ENCODE measurements at regions not wholly inside any gene's neighbourhood (a gene's known extent, or its start where the extent isn't known, plus 50 kb on each side); places are given as distances from the start of the nearest gene placed in this dataset.

DNA sequence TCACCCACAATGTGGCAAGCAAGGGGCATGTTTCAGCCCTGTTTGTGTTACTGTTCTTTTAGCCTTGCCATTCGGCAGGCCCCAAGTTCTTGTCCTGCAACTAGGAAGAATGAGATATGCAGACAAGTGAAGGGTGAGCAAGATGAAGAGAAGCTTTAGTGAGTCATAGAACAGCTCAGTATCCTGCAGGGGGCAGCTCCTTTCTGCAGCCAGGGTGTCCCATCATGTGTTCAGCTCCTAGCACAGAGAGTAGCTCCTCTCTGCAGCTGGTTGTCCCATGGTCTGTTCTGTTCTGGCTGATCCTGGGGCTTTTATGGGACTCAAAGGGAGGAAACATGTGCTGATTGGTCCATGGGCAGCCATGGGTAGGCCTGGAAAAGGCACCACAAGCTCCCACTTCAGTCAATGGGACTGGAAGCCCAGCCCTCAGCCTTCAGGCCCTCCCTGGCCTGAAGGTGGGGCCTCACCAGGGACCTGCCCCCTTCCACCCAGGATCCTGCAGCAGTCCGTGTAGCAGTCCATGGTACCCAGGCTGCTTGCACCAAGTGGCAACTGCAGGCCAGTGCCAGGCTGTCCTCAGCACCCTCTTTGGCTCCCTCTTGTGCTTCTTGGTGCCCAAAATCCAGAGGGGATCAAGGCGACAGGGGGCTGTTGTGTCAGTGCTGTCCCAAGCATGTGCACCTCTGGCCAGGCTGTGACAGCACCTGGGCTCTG lies 326.4 kb downstream of the NR4A2 start (continued):
- TF ChIP-seq, protein P1, sequence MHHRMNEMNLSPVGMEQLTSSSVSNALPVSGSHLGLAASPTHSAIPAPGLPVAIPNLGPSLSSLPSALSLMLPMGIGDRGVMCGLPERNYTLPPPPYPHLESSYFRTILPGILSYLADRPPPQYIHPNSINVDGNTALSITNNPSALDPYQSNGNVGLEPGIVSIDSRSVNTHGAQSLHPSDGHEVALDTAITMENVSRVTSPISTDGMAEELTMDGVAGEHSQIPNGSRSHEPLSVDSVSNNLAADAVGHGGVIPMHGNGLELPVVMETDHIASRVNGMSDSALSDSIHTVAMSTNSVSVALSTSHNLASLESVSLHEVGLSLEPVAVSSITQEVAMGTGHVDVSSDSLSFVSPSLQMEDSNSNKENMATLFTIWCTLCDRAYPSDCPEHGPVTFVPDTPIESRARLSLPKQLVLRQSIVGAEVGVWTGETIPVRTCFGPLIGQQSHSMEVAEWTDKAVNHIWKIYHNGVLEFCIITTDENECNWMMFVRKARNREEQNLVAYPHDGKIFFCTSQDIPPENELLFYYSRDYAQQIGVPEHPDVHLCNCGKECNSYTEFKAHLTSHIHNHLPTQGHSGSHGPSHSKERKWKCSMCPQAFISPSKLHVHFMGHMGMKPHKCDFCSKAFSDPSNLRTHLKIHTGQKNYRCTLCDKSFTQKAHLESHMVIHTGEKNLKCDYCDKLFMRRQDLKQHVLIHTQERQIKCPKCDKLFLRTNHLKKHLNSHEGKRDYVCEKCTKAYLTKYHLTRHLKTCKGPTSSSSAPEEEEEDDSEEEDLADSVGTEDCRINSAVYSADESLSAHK (tag by site-specific recombination; IDR thresholded peaks at IDR 0.05), result no peak
- no peak for TF ChIP-seq ZFP41 (tag by site-specific recombination; IDR thresholded peaks at IDR 0.05; ENCODE audit: borderline replicate concordance)
- TF ChIP-seq, protein P2, sequence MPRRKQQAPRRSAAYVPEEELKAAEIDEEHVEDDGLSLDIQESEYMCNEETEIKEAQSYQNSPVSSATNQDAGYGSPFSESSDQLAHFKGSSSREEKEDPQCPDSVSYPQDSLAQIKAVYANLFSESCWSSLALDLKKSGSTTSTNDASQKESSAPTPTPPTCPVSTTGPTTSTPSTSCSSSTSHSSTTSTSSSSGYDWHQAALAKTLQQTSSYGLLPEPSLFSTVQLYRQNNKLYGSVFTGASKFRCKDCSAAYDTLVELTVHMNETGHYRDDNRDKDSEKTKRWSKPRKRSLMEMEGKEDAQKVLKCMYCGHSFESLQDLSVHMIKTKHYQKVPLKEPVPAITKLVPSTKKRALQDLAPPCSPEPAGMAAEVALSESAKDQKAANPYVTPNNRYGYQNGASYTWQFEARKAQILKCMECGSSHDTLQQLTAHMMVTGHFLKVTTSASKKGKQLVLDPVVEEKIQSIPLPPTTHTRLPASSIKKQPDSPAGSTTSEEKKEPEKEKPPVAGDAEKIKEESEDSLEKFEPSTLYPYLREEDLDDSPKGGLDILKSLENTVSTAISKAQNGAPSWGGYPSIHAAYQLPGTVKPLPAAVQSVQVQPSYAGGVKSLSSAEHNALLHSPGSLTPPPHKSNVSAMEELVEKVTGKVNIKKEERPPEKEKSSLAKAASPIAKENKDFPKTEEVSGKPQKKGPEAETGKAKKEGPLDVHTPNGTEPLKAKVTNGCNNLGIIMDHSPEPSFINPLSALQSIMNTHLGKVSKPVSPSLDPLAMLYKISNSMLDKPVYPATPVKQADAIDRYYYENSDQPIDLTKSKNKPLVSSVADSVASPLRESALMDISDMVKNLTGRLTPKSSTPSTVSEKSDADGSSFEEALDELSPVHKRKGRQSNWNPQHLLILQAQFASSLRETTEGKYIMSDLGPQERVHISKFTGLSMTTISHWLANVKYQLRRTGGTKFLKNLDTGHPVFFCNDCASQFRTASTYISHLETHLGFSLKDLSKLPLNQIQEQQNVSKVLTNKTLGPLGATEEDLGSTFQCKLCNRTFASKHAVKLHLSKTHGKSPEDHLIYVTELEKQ (tag by site-specific recombination; IDR thresholded peaks at IDR 0.05; ENCODE audit: borderline replicate concordance), result no peak
- no peak for TF ChIP-seq ZNF175 (tag by site-specific recombination; IDR thresholded peaks at IDR 0.05)
- TF ChIP-seq ZNF214 (tag by site-specific recombination; IDR thresholded peaks at IDR 0.05; ENCODE audit: borderline replicate concordance), result no peak
- TF ChIP-seq ZNF561 (tag by site-specific recombination; IDR thresholded peaks at IDR 0.05; ENCODE audit: borderline replicate concordance), result no peak
- TF ChIP-seq, protein P3, sequence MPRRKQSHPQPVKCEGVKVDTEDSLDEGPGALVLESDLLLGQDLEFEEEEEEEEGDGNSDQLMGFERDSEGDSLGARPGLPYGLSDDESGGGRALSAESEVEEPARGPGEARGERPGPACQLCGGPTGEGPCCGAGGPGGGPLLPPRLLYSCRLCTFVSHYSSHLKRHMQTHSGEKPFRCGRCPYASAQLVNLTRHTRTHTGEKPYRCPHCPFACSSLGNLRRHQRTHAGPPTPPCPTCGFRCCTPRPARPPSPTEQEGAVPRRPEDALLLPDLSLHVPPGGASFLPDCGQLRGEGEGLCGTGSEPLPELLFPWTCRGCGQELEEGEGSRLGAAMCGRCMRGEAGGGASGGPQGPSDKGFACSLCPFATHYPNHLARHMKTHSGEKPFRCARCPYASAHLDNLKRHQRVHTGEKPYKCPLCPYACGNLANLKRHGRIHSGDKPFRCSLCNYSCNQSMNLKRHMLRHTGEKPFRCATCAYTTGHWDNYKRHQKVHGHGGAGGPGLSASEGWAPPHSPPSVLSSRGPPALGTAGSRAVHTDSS (tag by site-specific recombination; IDR thresholded peaks at IDR 0.05), result no peak
- TF ChIP-seq ZNF449 (tag by site-specific recombination; IDR thresholded peaks at IDR 0.05), result no peak
- TF ChIP-seq ZNF23 (tag by site-specific recombination; IDR thresholded peaks at IDR 0.05; ENCODE audit: borderline replicate concordance), result no peak
- TF ChIP-seq ZNF677 (tag by site-specific recombination; IDR thresholded peaks at IDR 0.05), result no peak
- TF ChIP-seq, protein P4, sequence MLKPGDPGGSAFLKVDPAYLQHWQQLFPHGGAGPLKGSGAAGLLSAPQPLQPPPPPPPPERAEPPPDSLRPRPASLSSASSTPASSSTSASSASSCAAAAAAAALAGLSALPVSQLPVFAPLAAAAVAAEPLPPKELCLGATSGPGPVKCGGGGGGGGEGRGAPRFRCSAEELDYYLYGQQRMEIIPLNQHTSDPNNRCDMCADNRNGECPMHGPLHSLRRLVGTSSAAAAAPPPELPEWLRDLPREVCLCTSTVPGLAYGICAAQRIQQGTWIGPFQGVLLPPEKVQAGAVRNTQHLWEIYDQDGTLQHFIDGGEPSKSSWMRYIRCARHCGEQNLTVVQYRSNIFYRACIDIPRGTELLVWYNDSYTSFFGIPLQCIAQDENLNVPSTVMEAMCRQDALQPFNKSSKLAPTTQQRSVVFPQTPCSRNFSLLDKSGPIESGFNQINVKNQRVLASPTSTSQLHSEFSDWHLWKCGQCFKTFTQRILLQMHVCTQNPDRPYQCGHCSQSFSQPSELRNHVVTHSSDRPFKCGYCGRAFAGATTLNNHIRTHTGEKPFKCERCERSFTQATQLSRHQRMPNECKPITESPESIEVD (tag by site-specific recombination; IDR thresholded peaks at IDR 0.05), result no peak
- no peak for TF ChIP-seq ZNF48 (tag by site-specific recombination; IDR thresholded peaks at IDR 0.05)

- Histone ChIP-seq H3K4me3 (ENCODE audit: low read depth, low read length) (no peak overlapping the region), H3K27ac (ENCODE audit: extremely low read depth, low read depth, low read length) (no peak overlapping the region), H3K9me3 (ENCODE audit: control insufficient read depth, insufficient read depth, low read depth, low read length) (no peaks in the 10 kb centered on the region), H3K4me1 (ENCODE audit: control insufficient read depth, insufficient read depth, low read length) (no peaks in the 10 kb centered on the region), H3K36me3 (ENCODE audit: control insufficient read depth in 2 of 2, insufficient read depth in 1 of 2, low read length in 2 of 2) (no peaks in the 10 kb centered on the region)
- CTCF ChIA-PET, result interaction anchor here (0.6 kb wide), 1 partner anchor 124 kb away, joined by 3 read pairs; no protein-coding TSS in a partner anchor
- TF ChIP-seq ZNF626 (tag by site-specific recombination; IDR thresholded peaks at IDR 0.05) (no peak), ZNF239 (tag by site-specific recombination; IDR thresholded peaks at IDR 0.05) (no peak), SETDB1 (IDR thresholded peaks at IDR 0.05; ENCODE audit: insufficient read length, low read length) (no peak)
- POLR2A ChIA-PET, result no interaction called here
Measured at GRCh38 chr2:156005531-156005930, 327.0 kb downstream of the NR4A2 start.
